Endothelial cell of umbilical vein (primary cell): ENCODE measurements at regions not wholly inside any gene's neighbourhood (a gene's known extent, or its start where the extent isn't known, plus 50 kb on each side); places are given as distances from the start of the nearest gene placed in this dataset.

Experiments used
- BruUV-seq: library from RNA; stranded (reverse); fragments of 400-500 nt; replicated peaks from 2 replicates; lab custom pipeline; 2021; lab: Mats Ljungman, UMichigan
- CTCF ChIA-PET: fragments of 300-600, 350-600 bp; sonication (Branson Sonifier 250); formaldehyde crosslinking; loops from one replicate; lab custom pipeline; 2021; ENCODE audit warnings: antibody characterized with exemption, inconsistent platforms; lab: Charles Lee
- POLR2A ChIA-PET: fragments of 300-600, 350-600 bp; sonication (Branson Sonifier 250); formaldehyde crosslinking; loops from one replicate; lab custom pipeline; 2021; ENCODE audit warnings: antibody characterized with exemption, inconsistent platforms; lab: Charles Lee
- DNase-seq: peaks from one replicate; pipeline ENCODE4 v3.0.0-alpha.2; 2011; ENCODE audit warnings: low read depth, low spot score
- FAIRE-seq: peaks from 2 replicates; lab custom pipeline; 2011; peaks lifted over from hg19 to GRCh38; lab: Jason Lieb, UNC
- H2AFZ ChIP-seq: 2 replicates; pipeline ENCODE4 v1.6.0; 2012; ENCODE audit warnings: low read depth, low read length, control low read depth, inconsistent platforms
- H3K27ac ChIP-seq: 2 replicates; pipeline ENCODE4 v1.5.1; 2011; ENCODE audit warnings: low read depth, mild to moderate bottlenecking, control low read depth, low read length, moderate library complexity; ENCODE audit not compliant: insufficient read depth
- H3K27me3 ChIP-seq, 2 experiments: 2 replicates each; pipeline versions ENCODE4 v1.6.0 to v1.6.1; 2011; ENCODE audit warnings: low read length in 2 of 2, mixed read lengths in 1 of 2; ENCODE audit not compliant: control insufficient read depth in 2 of 2, insufficient read depth in 2 of 2
- H3K36me3 ChIP-seq, 2 experiments: 2 replicates in 1 of 2; 3 replicates in 1 of 2; pipeline ENCODE4 v1.5.1; 2011; ENCODE audit warnings: low read length in 2 of 2, mild to moderate bottlenecking in 1 of 2, moderate library complexity in 1 of 2; ENCODE audit not compliant: control insufficient read depth in 2 of 2, insufficient read depth in 2 of 2; ENCODE audit errors: extremely low read depth in 1 of 2
- H3K4me1 ChIP-seq: 3 replicates; pipeline ENCODE4 v1.5.1; 2011; ENCODE audit warnings: mild to moderate bottlenecking, low read length; ENCODE audit not compliant: control insufficient read depth, insufficient read depth; ENCODE audit errors: extremely low read depth
- H3K4me2 ChIP-seq: 2 replicates; pipeline ENCODE4 v1.6.1; 2011; ENCODE audit warnings: low read length, control low read depth, mixed read lengths; ENCODE audit not compliant: insufficient read depth
- H3K4me3 ChIP-seq, 3 experiments: fragments of 200-600 bp in 1 of 3; sonication (generic), shearing (Covaris generic) in 1 of 3; replicated peaks in 1 of 3; 2 replicates each; pipeline ENCODE4 v1.5.1; 2011 to 2016; ENCODE audit warnings: control low read depth in 3 of 3, low read length in 3 of 3, mild to moderate bottlenecking in 2 of 3, inconsistent platforms in 1 of 3, low read depth in 1 of 3, moderate library complexity in 1 of 3; ENCODE audit not compliant: insufficient read depth in 1 of 3
- H3K79me2 ChIP-seq: 2 replicates; pipeline ENCODE4 v1.6.0; 2012; ENCODE audit warnings: low read length, inconsistent platforms; ENCODE audit not compliant: control insufficient read depth, insufficient read depth
- H3K9ac ChIP-seq: replicated peaks from 2 replicates; pipeline ENCODE3; 2011; ENCODE audit warnings: low read length, control low read depth; ENCODE audit not compliant: insufficient read depth; ENCODE audit errors: extremely low read depth
- H3K9me1 ChIP-seq: replicated peaks from 3 replicates; pipeline ENCODE4 v1.6.0; 2011; ENCODE audit warnings: mild to moderate bottlenecking, low read length; ENCODE audit not compliant: control insufficient read depth, insufficient read depth; ENCODE audit errors: extremely low read depth
- H3K9me3 ChIP-seq: replicated peaks from 2 replicates; pipeline ENCODE4 v1.5.1; 2012; ENCODE audit warnings: low read length, inconsistent platforms; ENCODE audit not compliant: control insufficient read depth, insufficient read depth
- H4K20me1 ChIP-seq: replicated peaks from 2 replicates; pipeline ENCODE3; 2011; ENCODE audit warnings: mild to moderate bottlenecking, low read length; ENCODE audit not compliant: control insufficient read depth, insufficient read depth; ENCODE audit errors: extremely low read depth
- EZH2 ChIP-seq: IDR thresholded peaks from 2 replicates; pipeline ENCODE4 v1.6.1; 2012; ENCODE audit warnings: borderline replicate concordance, low read depth, mild to moderate bottlenecking, moderate library complexity, low read length, inconsistent platforms; ENCODE audit not compliant: severe bottlenecking
- FOS ChIP-seq: IDR thresholded peaks from 2 replicates; pipeline ENCODE4 v1.6.1; 2011; ENCODE audit warnings: mild to moderate bottlenecking, low read length, moderate library complexity, borderline replicate concordance; ENCODE audit not compliant: insufficient read depth
- GATA2 ChIP-seq: IDR thresholded peaks from 2 replicates; pipeline ENCODE4 v1.7.0; 2011; ENCODE audit warnings: low read depth, mild to moderate bottlenecking, moderate library complexity, mixed read lengths, low read length; ENCODE audit not compliant: insufficient read length, insufficient read depth
- JUN ChIP-seq: IDR thresholded peaks from 2 replicates; pipeline ENCODE4 v1.6.1; 2011; ENCODE audit warnings: borderline replicate concordance, low read depth; ENCODE audit not compliant: insufficient read length, insufficient read depth
- MYC ChIP-seq: IDR thresholded peaks from one replicate; pipeline ENCODE4 v1.6.1; 2011; ENCODE audit warnings: mild to moderate bottlenecking, low read depth, low read length
- POLR2A ChIP-seq: IDR thresholded peaks from 2 replicates; pipeline ENCODE4 v1.6.1; 2012; ENCODE audit warnings: low read depth, mild to moderate bottlenecking, control low read depth, low read length
- POLR2AphosphoS5 ChIP-seq: IDR thresholded peaks from 2 replicates; pipeline ENCODE4 v1.6.1; 2012; ENCODE audit warnings: low read depth, mild to moderate bottlenecking, control low read depth, low read length, moderate library complexity; ENCODE audit not compliant: insufficient read depth
- dilution Hi-C: fragments of 300-500 bp; cut with MboI; formaldehyde crosslinking; loops from one replicate; pipeline ENCODE4 v1.15.0; 2019; ENCODE audit warnings: low sequenced_read_pairs; ENCODE audit not compliant: extremely low pct_ligation_motif_present
- intact Hi-C: fragments of 100-400 bp; cut with micrococcal nuclease; formaldehyde crosslinking; loops from one replicate; pipeline ENCODE4 v1.10.0; 2022
- TF ChIP-seq, protein P1 (sequence below), 2 donors: IDR thresholded peaks; 1 replicate in 1 of 2; 2 replicates in 1 of 2; pipeline ENCODE4 v1.5.1; 2011; ENCODE audit warnings: low read length in 2 of 2, mild to moderate bottlenecking in 2 of 2, moderate library complexity in 2 of 2, control low read depth in 1 of 2, inconsistent platforms in 1 of 2, low read depth in 1 of 2; ENCODE audit not compliant: insufficient read depth in 1 of 2; ENCODE audit errors: extremely low read depth in 1 of 2
- TF ChIP-seq, protein P2 (sequence below): IDR thresholded peaks from 2 replicates; pipeline ENCODE4 v1.6.1; 2011; ENCODE audit not compliant: insufficient read depth, insufficient read length

DNA sequence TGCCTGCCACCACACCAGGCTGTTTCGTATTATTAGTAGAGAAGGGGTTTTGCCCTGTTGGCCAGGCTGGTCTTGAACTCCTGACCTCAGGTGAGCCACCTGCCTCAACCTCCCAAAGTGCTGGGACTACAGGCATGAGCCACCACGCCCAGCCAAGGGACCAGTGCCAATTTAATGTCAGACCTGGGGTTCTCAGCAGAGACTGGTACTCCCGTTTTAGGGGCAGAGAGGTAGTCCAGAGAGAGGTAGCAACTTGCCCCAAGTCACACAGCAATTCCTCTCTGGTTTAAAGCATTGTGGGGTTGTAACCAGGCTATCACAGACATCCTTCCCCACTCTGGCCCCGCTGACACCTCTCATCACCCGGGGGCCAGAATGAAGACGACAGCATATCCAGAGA lies 112.1 kb downstream of the PTPRS start:
- H3K36me3 ChIP-seq, result no peaks in the 10 kb centered on the region
- FAIRE-seq, result no peak

More for the DNA sequence above, 112.1 kb downstream of the PTPRS start:
- no peaks in the 10 kb centered on the region for H3K9me1 ChIP-seq
- BruUV-seq, result no TSS peak
- POLR2A ChIA-PET, result no interaction called here
- intact Hi-C loops, result no loop called here
- CTCF ChIA-PET, result no interaction called here
- dilution Hi-C loops, result no loop called here
- no peak for DNase-seq
- peaks cover 0 to 3% of the 10 kb centered on the region in 2 experiments for H3K27me3 ChIP-seq
- H3K4me1 ChIP-seq, result no peaks in the 10 kb centered on the region
- H3K27ac ChIP-seq, result no peak overlapping the region
- no peak overlapping the region for H3K4me3 ChIP-seq
- no peak overlapping the region for H3K4me2 ChIP-seq
- H4K20me1 ChIP-seq, result no peaks in the 10 kb centered on the region
- H2AFZ ChIP-seq, result no peak overlapping the region
- no peaks in the 10 kb centered on the region for H3K9me3 ChIP-seq
- TF ChIP-seq JUN, result no peak
- TF ChIP-seq EZH2, result no peak
- TF ChIP-seq POLR2A, result no peak
- TF ChIP-seq, protein P1, sequence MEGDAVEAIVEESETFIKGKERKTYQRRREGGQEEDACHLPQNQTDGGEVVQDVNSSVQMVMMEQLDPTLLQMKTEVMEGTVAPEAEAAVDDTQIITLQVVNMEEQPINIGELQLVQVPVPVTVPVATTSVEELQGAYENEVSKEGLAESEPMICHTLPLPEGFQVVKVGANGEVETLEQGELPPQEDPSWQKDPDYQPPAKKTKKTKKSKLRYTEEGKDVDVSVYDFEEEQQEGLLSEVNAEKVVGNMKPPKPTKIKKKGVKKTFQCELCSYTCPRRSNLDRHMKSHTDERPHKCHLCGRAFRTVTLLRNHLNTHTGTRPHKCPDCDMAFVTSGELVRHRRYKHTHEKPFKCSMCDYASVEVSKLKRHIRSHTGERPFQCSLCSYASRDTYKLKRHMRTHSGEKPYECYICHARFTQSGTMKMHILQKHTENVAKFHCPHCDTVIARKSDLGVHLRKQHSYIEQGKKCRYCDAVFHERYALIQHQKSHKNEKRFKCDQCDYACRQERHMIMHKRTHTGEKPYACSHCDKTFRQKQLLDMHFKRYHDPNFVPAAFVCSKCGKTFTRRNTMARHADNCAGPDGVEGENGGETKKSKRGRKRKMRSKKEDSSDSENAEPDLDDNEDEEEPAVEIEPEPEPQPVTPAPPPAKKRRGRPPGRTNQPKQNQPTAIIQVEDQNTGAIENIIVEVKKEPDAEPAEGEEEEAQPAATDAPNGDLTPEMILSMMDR (IDR thresholded peaks at IDR 0.05; ENCODE audit: extremely low read depth in 1 of 2, insufficient read depth in 1 of 2, low read depth in 1 of 2, low read length in 2 of 2), result no peak
- TF ChIP-seq, protein P2, sequence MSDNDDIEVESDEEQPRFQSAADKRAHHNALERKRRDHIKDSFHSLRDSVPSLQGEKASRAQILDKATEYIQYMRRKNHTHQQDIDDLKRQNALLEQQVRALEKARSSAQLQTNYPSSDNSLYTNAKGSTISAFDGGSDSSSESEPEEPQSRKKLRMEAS, result no peak
- no peak for TF ChIP-seq GATA2
- no peak for TF ChIP-seq FOS
- no peak for TF ChIP-seq POLR2AphosphoS5
- TF ChIP-seq MYC, result no peak
- no peak overlapping the region for H3K9ac ChIP-seq
- no peaks in the 10 kb centered on the region for H3K79me2 ChIP-seq
